Astrocyte (in vitro differentiated cells and primary cell): ENCODE measurements at regions not wholly inside any gene's neighbourhood (a gene's known extent, or its start where the extent isn't known, plus 50 kb on each side); places are given as distances from the start of the nearest gene placed in this dataset.

Source experiments
- CTCF ChIP-seq: IDR thresholded peaks from 2 replicates; pipeline ENCODE4 v1.5.1; 2011; ENCODE audit warnings: low read depth, mild to moderate bottlenecking, inconsistent platforms, low read length, moderate library complexity; ENCODE audit not compliant: insufficient read depth
- EZH2 ChIP-seq: IDR thresholded peaks from 2 replicates; pipeline ENCODE4 v1.6.1; 2012; ENCODE audit warnings: mild to moderate bottlenecking, low read length, inconsistent platforms; ENCODE audit not compliant: insufficient read depth

GRCh38 chr13:86569119-86569518, 769.9 kb upstream of the SLITRK6 start:
- TF ChIP-seq CTCF (no peak), EZH2 (no peak)
